CD8-positive, alpha-beta memory T cell (primary cell): ENCODE measurements at regions not wholly inside any gene's neighbourhood (a gene's known extent, or its start where the extent isn't known, plus 50 kb on each side); places are given as distances from the start of the nearest gene placed in this dataset.

Experiments used
- CTCF ChIA-PET: fragments of 350-600 bp; sonication (Branson Sonifier 250); formaldehyde crosslinking; loops from one replicate; lab custom pipeline; 2021; ENCODE audit warnings: antibody characterized with exemption; lab: Charles Lee
- POLR2A ChIA-PET: fragments of 350-600 bp; sonication (Branson Sonifier 250); formaldehyde crosslinking; loops from one replicate; lab custom pipeline; 2021; ENCODE audit warnings: antibody characterized with exemption; lab: Charles Lee
- DNase-seq, 5 donors: peaks; one replicate each; pipeline versions ENCODE4 v3.0.0 to v3.0.0-alpha.2; 2020 to 2022; ENCODE audit warnings: mixed read lengths in 1 of 5
- H3K27ac ChIP-seq: one replicate; pipeline ENCODE4 v1.7.0; 2013; ENCODE audit warnings: low read depth, mild to moderate bottlenecking, low read length, moderate library complexity
- H3K27me3 ChIP-seq: 2 replicates; pipeline ENCODE4 v1.7.0; 2013; ENCODE audit warnings: low read length, mild to moderate bottlenecking; ENCODE audit not compliant: insufficient read depth, poor library complexity, severe bottlenecking
- H3K36me3 ChIP-seq: 2 replicates; pipeline ENCODE4 v1.7.0; 2013; ENCODE audit warnings: mild to moderate bottlenecking, low read length, moderate library complexity; ENCODE audit not compliant: insufficient read depth
- H3K4me1 ChIP-seq: 2 replicates; pipeline ENCODE4 v1.7.0; 2013; ENCODE audit warnings: mild to moderate bottlenecking, low read length, moderate library complexity; ENCODE audit not compliant: insufficient read depth
- H3K4me3 ChIP-seq: 2 replicates; pipeline ENCODE4 v1.7.0; 2013; ENCODE audit warnings: mild to moderate bottlenecking, low read length
- H3K9me3 ChIP-seq: 2 replicates; pipeline ENCODE4 v1.7.0; 2013; ENCODE audit warnings: mild to moderate bottlenecking, low read length
- H3K27ac Mint-ChIP-seq, 8 donors: one replicate each; pipeline ENCODE4 v1.8.0; 2020 to 2021; ENCODE audit warnings: mixed read lengths in 8 of 8, mild to moderate bottlenecking in 6 of 8, inconsistent platforms in 3 of 8, moderate library complexity in 3 of 8
- H3K27me3 Mint-ChIP-seq, 2 donors: one replicate each; pipeline ENCODE4 v1.8.0; 2020 to 2021; ENCODE audit warnings: mixed read lengths in 2 of 2, mild to moderate bottlenecking in 1 of 2, moderate library complexity in 1 of 2
- H3K36me3 Mint-ChIP-seq, 3 donors: one replicate each; pipeline ENCODE4 v1.8.0; 2020 to 2021; ENCODE audit warnings: mixed read lengths in 3 of 3, inconsistent platforms in 1 of 3, mild to moderate bottlenecking in 1 of 3
- H3K4me1 Mint-ChIP-seq, 3 donors: one replicate each; pipeline ENCODE4 v1.8.0; 2020 to 2021; ENCODE audit warnings: mixed read lengths in 3 of 3, inconsistent platforms in 1 of 3, mild to moderate bottlenecking in 1 of 3
- H3K4me3 Mint-ChIP-seq, 7 donors: one replicate each; pipeline ENCODE4 v1.8.0; 2020 to 2021; ENCODE audit warnings: mixed read lengths in 7 of 7, mild to moderate bottlenecking in 6 of 7, moderate library complexity in 4 of 7, inconsistent platforms in 2 of 7
- H3K9me3 Mint-ChIP-seq, 5 donors: one replicate each; pipeline ENCODE4 v1.8.0; 2020 to 2022; ENCODE audit warnings: mixed read lengths in 5 of 5, mild to moderate bottlenecking in 3 of 5, moderate library complexity in 2 of 5, inconsistent platforms in 1 of 5

- Mint-ChIP-seq H3K4me3 (no peak overlapping the region), H3K27ac (no peak overlapping the region), H3K9me3 (peaks cover 0 to 2% (median 0%) of the 10 kb centered on the region in 5 donors), H3K4me1 (no peaks in the 10 kb centered on the region), H3K27me3 (peaks cover 0 to 22% of the 10 kb centered on the region in 2 donors), H3K36me3 (no peaks in the 10 kb centered on the region)
- ChIA-PET CTCF (no interaction called here), POLR2A (no interaction called here)
- H3K27me3 ChIP-seq, result no peaks in the 10 kb centered on the region
- H3K36me3 ChIP-seq, result no peaks in the 10 kb centered on the region
- H3K27ac ChIP-seq, result no peak overlapping the region
- DNase-seq, result no peak
- no peaks in the 10 kb centered on the region for H3K4me1 ChIP-seq
- H3K9me3 ChIP-seq, result no peaks in the 10 kb centered on the region
- H3K4me3 ChIP-seq, result no peak overlapping the region
These were observed 101.9 kb downstream of the RGS21 start for GRCh38 chr1:192418552-192419285.

GRCh38 chr1:192430644-192431043 is 113.9 kb downstream of the RGS21 start:
- Mint-ChIP-seq H3K4me1 (no peaks in the 10 kb centered on the region), H3K27me3 (peaks cover 0 to 2% of the 10 kb centered on the region in 2 donors), H3K9me3 (peaks cover 0 to 2% (median 0%) of the 10 kb centered on the region in 5 donors), H3K27ac (no peak overlapping the region), H3K36me3 (no peaks in the 10 kb centered on the region), H3K4me3 (no peak overlapping the region)
- Histone ChIP-seq H3K27ac (no peak overlapping the region), H3K4me3 (no peak overlapping the region), H3K27me3 (no peaks in the 10 kb centered on the region), H3K36me3 (no peaks in the 10 kb centered on the region), H3K4me1 (no peaks in the 10 kb centered on the region), H3K9me3 (no peaks in the 10 kb centered on the region)
- no peak for DNase-seq
- ChIA-PET POLR2A (no interaction called here), CTCF (no interaction called here)

GRCh38 chr1:192435704-192436103 is 118.9 kb downstream of the RGS21 start:
- Mint-ChIP-seq H3K9me3 (no peaks in the 10 kb centered on the region), H3K36me3 (no peaks in the 10 kb centered on the region), H3K27ac (no peak overlapping the region), H3K4me1 (no peaks in the 10 kb centered on the region), H3K27me3 (peaks cover 6 to 9% of the 10 kb centered on the region in 2 donors), H3K4me3 (no peak overlapping the region)
- H3K27ac ChIP-seq, result no peak overlapping the region
- no peaks in the 10 kb centered on the region for H3K27me3 ChIP-seq
- DNase-seq, result no peak
- no peaks in the 10 kb centered on the region for H3K36me3 ChIP-seq
- ChIA-PET POLR2A (no interaction called here), CTCF (no interaction called here)
- no peak overlapping the region for H3K4me3 ChIP-seq
- H3K4me1 ChIP-seq, result no peaks in the 10 kb centered on the region
- H3K9me3 ChIP-seq, result no peaks in the 10 kb centered on the region

- Mint-ChIP-seq H3K36me3 (no peaks in the 10 kb centered on the region), H3K27me3 (peaks cover 6 to 9% of the 10 kb centered on the region in 2 donors), H3K4me3 (no peak overlapping the region), H3K27ac (no peak overlapping the region), H3K9me3 (no peaks in the 10 kb centered on the region), H3K4me1 (no peaks in the 10 kb centered on the region)
- ChIA-PET CTCF (no interaction called here), POLR2A (no interaction called here)
- no peak overlapping the region for H3K4me3 ChIP-seq
- no peaks in the 10 kb centered on the region for H3K4me1 ChIP-seq
- H3K27ac ChIP-seq, result no peak overlapping the region
- H3K9me3 ChIP-seq, result no peaks in the 10 kb centered on the region
- H3K27me3 ChIP-seq, result no peaks in the 10 kb centered on the region
- H3K36me3 ChIP-seq, result no peaks in the 10 kb centered on the region
- DNase-seq, result no peak
These were observed 119.8 kb downstream of the RGS21 start for GRCh38 chr1:192436441-192437078.

GRCh38 chr1:192438737-192439136 is 121.9 kb downstream of the RGS21 start:
- Mint-ChIP-seq H3K27me3 (peaks cover 6 to 9% of the 10 kb centered on the region in 2 donors), H3K4me3 (no peak overlapping the region), H3K36me3 (no peaks in the 10 kb centered on the region), H3K4me1 (no peaks in the 10 kb centered on the region), H3K27ac (no peak overlapping the region), H3K9me3 (no peaks in the 10 kb centered on the region)
- no peak for DNase-seq
- ChIA-PET POLR2A (no interaction called here), CTCF (no interaction called here)
- H3K4me1 ChIP-seq, result no peaks in the 10 kb centered on the region
- H3K9me3 ChIP-seq, result no peaks in the 10 kb centered on the region
- H3K36me3 ChIP-seq, result no peaks in the 10 kb centered on the region
- H3K27ac ChIP-seq, result no peak overlapping the region
- H3K27me3 ChIP-seq, result no peaks in the 10 kb centered on the region
- H3K4me3 ChIP-seq, result no peak overlapping the region

- Mint-ChIP-seq H3K27me3 (peaks cover 6 to 9% of the 10 kb centered on the region in 2 donors), H3K9me3 (no peaks in the 10 kb centered on the region), H3K4me1 (no peaks in the 10 kb centered on the region), H3K27ac (no peak overlapping the region), H3K36me3 (no peaks in the 10 kb centered on the region), H3K4me3 (no peak overlapping the region)
- POLR2A ChIA-PET, result no interaction called here
- no peaks in the 10 kb centered on the region for H3K4me1 ChIP-seq
- H3K9me3 ChIP-seq, result no peaks in the 10 kb centered on the region
- H3K27me3 ChIP-seq, result no peaks in the 10 kb centered on the region
- H3K36me3 ChIP-seq, result no peaks in the 10 kb centered on the region
- H3K27ac ChIP-seq, result no peak overlapping the region
- H3K4me3 ChIP-seq, result no peak overlapping the region
- CTCF ChIA-PET, result no interaction called here
- DNase-seq, result no peak
These were observed 122.7 kb downstream of the RGS21 start for GRCh38 chr1:192439373-192440025.

- H3K27ac Mint-ChIP-seq, result no peak overlapping the region
- Histone ChIP-seq H3K27me3 (no peaks in the 10 kb centered on the region), H3K4me3 (no peak overlapping the region), H3K9me3 (no peaks in the 10 kb centered on the region), H3K4me1 (no peaks in the 10 kb centered on the region), H3K36me3 (no peaks in the 10 kb centered on the region), H3K27ac (no peak overlapping the region)
- H3K27me3 Mint-ChIP-seq, result peaks cover 4 to 9% of the 10 kb centered on the region in 2 donors
- H3K4me3 Mint-ChIP-seq, result no peak overlapping the region
- no peaks in the 10 kb centered on the region for H3K36me3 Mint-ChIP-seq
- H3K9me3 Mint-ChIP-seq, result no peaks in the 10 kb centered on the region
- DNase-seq, result no peak
- ChIA-PET POLR2A (no interaction called here), CTCF (no interaction called here)
- H3K4me1 Mint-ChIP-seq, result peaks cover 0 to 2% (median 0%) of the 10 kb centered on the region in 3 donors
These were observed 124.7 kb downstream of the RGS21 start for GRCh38 chr1:192441492-192441891.

GRCh38 chr1:192442736-192443135 is 125.9 kb downstream of the RGS21 start:
- H3K9me3 ChIP-seq, result no peaks in the 10 kb centered on the region
- ChIA-PET POLR2A (no interaction called here), CTCF (no interaction called here)
- Mint-ChIP-seq H3K9me3 (no peaks in the 10 kb centered on the region), H3K36me3 (no peaks in the 10 kb centered on the region), H3K27me3 (peaks cover 4 to 15% of the 10 kb centered on the region in 2 donors), H3K4me3 (no peak overlapping the region), H3K4me1 (peaks cover 0 to 2% (median 0%) of the 10 kb centered on the region in 3 donors), H3K27ac (no peak overlapping the region)
- H3K27me3 ChIP-seq, result no peaks in the 10 kb centered on the region
- DNase-seq, result no peak
- no peak overlapping the region for H3K4me3 ChIP-seq
- H3K36me3 ChIP-seq, result no peaks in the 10 kb centered on the region
- no peak overlapping the region for H3K27ac ChIP-seq
- no peaks in the 10 kb centered on the region for H3K4me1 ChIP-seq
